22Rv1 (cell line): ENCODE measurements at regions not wholly inside any gene's neighbourhood (a gene's known extent, or its start where the extent isn't known, plus 50 kb on each side); places are given as distances from the start of the nearest gene placed in this dataset.
"Not testable (repeated sequence)": the region's sequence is repeated elsewhere in the genome, so short reads cannot be mapped to it uniquely, and the experiment has no call there.

Source experiments
- H3K27ac ChIP-seq: fragments of 450-650 bp; 2 replicates; pipeline ENCODE4 v1.5.1; 2017
- CTCF ChIP-seq: fragments of 450-650 bp; IDR thresholded peaks from 2 replicates; pipeline ENCODE4 v1.5.1; 2017; ENCODE audit warnings: mild to moderate bottlenecking
- ZFX ChIP-seq: fragments of 450-650 bp; IDR thresholded peaks from 2 replicates; pipeline ENCODE4 v1.6.1; 2017; ENCODE audit warnings: antibody characterized with exemption, borderline replicate concordance

GRCh38 chr4:132328761-132329160 lies 820.3 kb upstream of the PCDH10 start:
- H3K27ac ChIP-seq = no peak overlapping the region
- TF ChIP-seq CTCF (no peak), ZFX (no peak)

- H3K27ac ChIP-seq = no peak overlapping the region
- TF ChIP-seq CTCF (no peak), ZFX (no peak)
Observed at GRCh38 chr4:132330994-132331393, 818.1 kb upstream of the PCDH10 start.

- TF ChIP-seq CTCF = peak; percentile 77
- no peak for TF ChIP-seq ZFX
- H3K27ac ChIP-seq = no peak overlapping the region
Observed at GRCh38 chr4:132332932-132333723, 816.0 kb upstream of the PCDH10 start.

GRCh38 chr4:132333724-132334047 lies 815.4 kb upstream of the PCDH10 start:
- H3K27ac ChIP-seq = no peak overlapping the region
- TF ChIP-seq ZFX (no peak), CTCF (no peak)

GRCh38 chr4:132334081-132334480 lies 815.0 kb upstream of the PCDH10 start:
- no peak for TF ChIP-seq ZFX
- TF ChIP-seq CTCF = no peak
- H3K27ac ChIP-seq = no peak overlapping the region

- TF ChIP-seq CTCF = no peak
- TF ChIP-seq ZFX = no peak
- H3K27ac ChIP-seq = no peak overlapping the region
Observed at GRCh38 chr4:132344924-132345828, 803.9 kb upstream of the PCDH10 start.

- H3K27ac ChIP-seq = no peak overlapping the region
- TF ChIP-seq CTCF = no peak
- no peak for TF ChIP-seq ZFX
Observed at GRCh38 chr4:132346016-132346415, 803.1 kb upstream of the PCDH10 start.

- not testable (repeated sequence) for H3K27ac ChIP-seq
Observed at GRCh38 chr4:132351606-132352005, 797.5 kb upstream of the PCDH10 start.
